ENCODE measurements at regions not wholly inside any gene's neighbourhood (a gene's known extent, or its start where the extent isn't known, plus 50 kb on each side); places are given as distances from the start of the nearest gene placed in this dataset.

- TF ChIP-seq PKNOX1 (IDR thresholded peaks at IDR 0.05) (no peak), ZNF263 (CRISPR knock-in tag; IDR thresholded peaks at IDR 0.05; ENCODE audit: borderline replicate concordance) (peak; percentile 29; the same call in 1 of the 2 replicates), HSF4 (CRISPR knock-in tag; IDR thresholded peaks at IDR 0.05; ENCODE audit: borderline replicate concordance) (no peak), VEZF1 (CRISPR knock-in tag; IDR thresholded peaks at IDR 0.05) (no peak), ZNF146 (CRISPR knock-in tag; IDR thresholded peaks at IDR 0.05; ENCODE audit: unreplicated experiment) (no peak), SIN3B (IDR thresholded peaks at IDR 0.05; ENCODE audit: low read depth) (no peak), DPF2 (IDR thresholded peaks at IDR 0.05) (no peak; the same call in 1 of the 2 replicates), CHD7 (IDR thresholded peaks at IDR 0.05; ENCODE audit: low read depth, low read length) (no peak), EWSR1 (IDR thresholded peaks at IDR 0.05; ENCODE audit: borderline replicate concordance, low read depth, partially characterized antibody) (no peak), SRSF1 (IDR thresholded peaks at IDR 0.05; ENCODE audit: low read depth, low read length) (no peak), ZNF224 (CRISPR knock-in tag; IDR thresholded peaks at IDR 0.05) (no peak), PHB2 (IDR thresholded peaks at IDR 0.05; ENCODE audit: low read depth) (no peak), TGIF2 (CRISPR knock-in tag; IDR thresholded peaks at IDR 0.05) (no peak), ZKSCAN1 (IDR thresholded peaks at IDR 0.05; ENCODE audit: low read depth, low read length) (no peak), ZNF589 (CRISPR knock-in tag; IDR thresholded peaks at IDR 0.05; ENCODE audit: low read depth) (peak; percentile 53; the same call in 1 of the 2 replicates), ZNF436 (CRISPR knock-in tag; IDR thresholded peaks at IDR 0.05) (no peak), NCOA2 (IDR thresholded peaks at IDR 0.05; ENCODE audit: partially characterized antibody in 2 of 2) (no peak)
Observed at GRCh38 chr1:234755449-234755863, 145.5 kb upstream of the IRF2BP2 start (continued).

All from K562 (cell line).